GM12878 (cell line): ENCODE measurements at regions not wholly inside any gene's neighbourhood (a gene's known extent, or its start where the extent isn't known, plus 50 kb on each side); places are given as distances from the start of the nearest gene placed in this dataset.

Experiments used
- ATAC-seq: fragments of 200-7000 bp; cut with Tn5 transposase; 3 replicates; pipeline ENCODE4 v1.9.1; 2020; ENCODE audit warnings: mild to moderate bottlenecking, moderate library complexity
- BruUV-seq: library from RNA; stranded (reverse); fragments of 400-500 nt; replicated peaks from 2 replicates; lab custom pipeline; 2021; lab: Mats Ljungman, UMichigan
- CTCF ChIA-PET: fragments of 300-600 bp; sonication (Branson Sonifier 250); formaldehyde crosslinking; extraction: SDS; loops from one replicate; lab custom pipeline; 2021; ENCODE audit warnings: inconsistent platforms; lab: Yijun Ruan, JAX
- POLR2A ChIA-PET: fragments of 350-600 bp; formaldehyde crosslinking; extraction: SDS; loops from one replicate; lab custom pipeline; 2021; ENCODE audit warnings: inconsistent platforms; lab: Charles Lee
- RAD21 ChIA-PET: fragments of 300-600 bp; sonication (Branson Sonifier 250); formaldehyde crosslinking; loops from one replicate; lab custom pipeline; 2023; ENCODE audit warnings: antibody characterized with exemption; ENCODE audit not compliant: unreplicated experiment; lab: Charles Lee
- SMC1A ChIA-PET: fragments of 300-600 bp; sonication (Branson Sonifier 250); formaldehyde crosslinking; loops from one replicate; lab custom pipeline; 2023; ENCODE audit not compliant: unreplicated experiment, uncharacterized antibody; lab: Charles Lee
- DNase-seq: peaks from one replicate; pipeline ENCODE4 v3.0.0-alpha.2; 2011; ENCODE audit warnings: low read depth, low spot score
- FAIRE-seq: peaks from 3 replicates; lab custom pipeline; 2011; peaks lifted over from hg19 to GRCh38; lab: Jason Lieb, UNC
- H2AFZ ChIP-seq: 2 replicates; pipeline ENCODE4 v1.6.0; 2011; ENCODE audit warnings: low read depth, low read length, control low read depth; ENCODE audit not compliant: control insufficient read depth
- H3K27ac ChIP-seq: 2 replicates; pipeline ENCODE4 v1.5.1; 2011; ENCODE audit warnings: control low read depth; ENCODE audit not compliant: control insufficient read depth, insufficient read depth
- H3K27me3 ChIP-seq, 2 experiments: replicated peaks in 1 of 2; 2 replicates each; pipeline versions ENCODE4 v1.6.0 to v1.6.1; 2011; ENCODE audit warnings: low read length in 1 of 2; ENCODE audit not compliant: control insufficient read depth in 2 of 2, insufficient read depth in 2 of 2
- H3K36me3 ChIP-seq, 2 experiments: 2 replicates each; pipeline ENCODE4 v1.5.1; 2011; ENCODE audit warnings: low read length in 1 of 2; ENCODE audit not compliant: control insufficient read depth in 2 of 2, insufficient read depth in 2 of 2
- H3K4me1 ChIP-seq: 2 replicates; pipeline ENCODE4 v1.6.1; 2011; ENCODE audit warnings: mild to moderate bottlenecking, low read length, moderate library complexity, mixed read lengths; ENCODE audit not compliant: control insufficient read depth, insufficient read depth
- H3K4me2 ChIP-seq: 2 replicates; pipeline ENCODE4 v1.6.0; 2011; ENCODE audit warnings: control low read depth; ENCODE audit not compliant: control insufficient read depth, insufficient read depth
- H3K4me3 ChIP-seq: fragments of 200-600 bp; sonication (generic); 2 replicates; pipeline ENCODE4 v1.5.1; 2016
- H3K79me2 ChIP-seq: 2 replicates; pipeline ENCODE4 v1.6.0; 2011; ENCODE audit warnings: low read length; ENCODE audit not compliant: control insufficient read depth, insufficient read depth
- H3K9ac ChIP-seq: 2 replicates; pipeline ENCODE4 v1.8.0; 2011; ENCODE audit warnings: low read length, control low read depth, mixed read lengths; ENCODE audit not compliant: control insufficient read depth, insufficient read depth
- H3K9me3 ChIP-seq: replicated peaks from 3 replicates; pipeline ENCODE4 v1.5.1; 2011; ENCODE audit warnings: mild to moderate bottlenecking, low read length; ENCODE audit not compliant: control insufficient read depth, insufficient read depth
- H4K20me1 ChIP-seq: 2 replicates; pipeline ENCODE4 v1.6.0; 2011; ENCODE audit not compliant: control insufficient read depth, insufficient read depth
- CHD4 ChIP-seq: fragments of 200-600 bp; sonication (generic); IDR thresholded peaks from 2 replicates; pipeline ENCODE4 v1.6.1; 2016; ENCODE audit warnings: mild to moderate bottlenecking
- CTCF ChIP-seq, 3 experiments: IDR thresholded peaks in 2 of 3; conservative IDR thresholded peaks in 1 of 3; 2 replicates each; pipeline ENCODE4 v1.5.1; 2011; ENCODE audit warnings: low read depth in 3 of 3, low read length in 3 of 3, mild to moderate bottlenecking in 3 of 3, control low read depth in 2 of 3, moderate library complexity in 2 of 3, inconsistent platforms in 1 of 3, mixed read lengths in 1 of 3; ENCODE audit not compliant: control insufficient read depth in 2 of 3, insufficient read depth in 1 of 3; ENCODE audit errors: extremely low read depth in 1 of 3
- EP300 ChIP-seq, 2 experiments: fragments of 150-350 bp in 1 of 2; IDR thresholded peaks; 2 replicates each; pipeline ENCODE4 v1.6.1; 2011 to 2012; ENCODE audit warnings: low read depth in 2 of 2, low read length in 2 of 2, borderline replicate concordance in 1 of 2, improper control_type of control experiment in 1 of 2, inconsistent platforms in 1 of 2; ENCODE audit not compliant: control insufficient read depth in 1 of 2
- GABPA ChIP-seq: IDR thresholded peaks from 2 replicates; pipeline ENCODE4 v1.6.1; 2014; ENCODE audit warnings: antibody characterized with exemption, low read depth, mild to moderate bottlenecking, inconsistent platforms
- IKZF1 ChIP-seq: fragments of 450-650 bp; conservative IDR thresholded peaks from 2 replicates; pipeline ENCODE4 v1.6.1; 2017; ENCODE audit warnings: antibody characterized with exemption, mild to moderate bottlenecking
- JUND ChIP-seq: IDR thresholded peaks from 2 replicates; pipeline ENCODE4 v1.6.1; 2012; ENCODE audit warnings: low read depth, mild to moderate bottlenecking, low read length, improper control_type of control experiment, moderate library complexity
- KAT2A ChIP-seq: conservative IDR thresholded peaks from 2 replicates; pipeline ENCODE4 v1.6.1; 2011; ENCODE audit warnings: low read depth, low read length; ENCODE audit not compliant: control insufficient read depth
- KLF5 ChIP-seq: fragments of 450-650 bp; IDR thresholded peaks from 2 replicates; pipeline ENCODE4 v1.6.1; 2014; ENCODE audit warnings: mild to moderate bottlenecking; ENCODE audit not compliant: partially characterized antibody
- NRF1 ChIP-seq: conservative IDR thresholded peaks from 2 replicates; pipeline ENCODE4 v1.6.1; 2011; ENCODE audit warnings: mild to moderate bottlenecking, low read depth, low read length, improper control_type of control experiment
- RELA ChIP-seq: fragments of 450-650 bp; IDR thresholded peaks from 2 replicates; pipeline ENCODE4 v1.8.0; 2014; ENCODE audit warnings: borderline replicate concordance; ENCODE audit not compliant: partially characterized antibody
- STAT3 ChIP-seq: IDR thresholded peaks from 2 replicates; pipeline ENCODE4 v1.6.1; 2011; ENCODE audit warnings: low read depth, low read length, improper control_type of control experiment
- USF1 ChIP-seq: IDR thresholded peaks from 2 replicates; pipeline ENCODE4 v1.6.1; 2011; ENCODE audit warnings: borderline replicate concordance, low read depth, mild to moderate bottlenecking, moderate library complexity, mixed read lengths, low read length; ENCODE audit not compliant: insufficient read depth; ENCODE audit errors: extremely low read length
- ZNF384 ChIP-seq: IDR thresholded peaks from 2 replicates; pipeline ENCODE4 v1.6.1; 2012; ENCODE audit warnings: low read depth, mild to moderate bottlenecking, low read length, improper control_type of control experiment, borderline replicate concordance
- ZSCAN29 ChIP-seq: fragments of 450-650 bp; IDR thresholded peaks from 2 replicates; pipeline ENCODE4 v1.6.1; 2017; ENCODE audit warnings: mild to moderate bottlenecking, moderate library complexity
- ZZZ3 ChIP-seq: IDR thresholded peaks from 2 replicates; pipeline ENCODE4 v1.6.1; 2011; ENCODE audit warnings: low read depth; ENCODE audit not compliant: control insufficient read depth, insufficient read length
- WGBS: methylation state at CpG from one replicate; pipeline ENCODE4 v1.1.6; 2016; ENCODE audit warnings: low lambda C conversion rate; ENCODE audit not compliant: insufficient replicate concordance, insufficient coverage; ENCODE audit errors: missing lambda C conversion rate; 5-methylcytosine and 5-hydroxymethylcytosine counted together
- in situ Hi-C: fragments of 300-500 bp; cut with MboI; formaldehyde crosslinking; loops from 9 replicates; pipeline ENCODE4 v1.14.3; 2018; ENCODE audit warnings: mixed read lengths
- intact Hi-C: fragments of 100-400 bp; cut with micrococcal nuclease; formaldehyde crosslinking; loops from one replicate; pipeline ENCODE4 v1.14.2; 2022; ENCODE audit not compliant: unreplicated experiment
- TF ChIP-seq, protein P1 (sequence below): IDR thresholded peaks from 2 replicates; pipeline ENCODE4 v1.6.1; 2012; ENCODE audit warnings: low read depth, low read length, improper control_type of control experiment
- TF ChIP-seq, protein P2 (sequence below): fragments of 450-650 bp; formaldehyde crosslinking; IDR thresholded peaks from 2 replicates; pipeline ENCODE4 v1.4.0; 2020; ENCODE audit warnings: mild to moderate bottlenecking, moderate library complexity

DNA sequence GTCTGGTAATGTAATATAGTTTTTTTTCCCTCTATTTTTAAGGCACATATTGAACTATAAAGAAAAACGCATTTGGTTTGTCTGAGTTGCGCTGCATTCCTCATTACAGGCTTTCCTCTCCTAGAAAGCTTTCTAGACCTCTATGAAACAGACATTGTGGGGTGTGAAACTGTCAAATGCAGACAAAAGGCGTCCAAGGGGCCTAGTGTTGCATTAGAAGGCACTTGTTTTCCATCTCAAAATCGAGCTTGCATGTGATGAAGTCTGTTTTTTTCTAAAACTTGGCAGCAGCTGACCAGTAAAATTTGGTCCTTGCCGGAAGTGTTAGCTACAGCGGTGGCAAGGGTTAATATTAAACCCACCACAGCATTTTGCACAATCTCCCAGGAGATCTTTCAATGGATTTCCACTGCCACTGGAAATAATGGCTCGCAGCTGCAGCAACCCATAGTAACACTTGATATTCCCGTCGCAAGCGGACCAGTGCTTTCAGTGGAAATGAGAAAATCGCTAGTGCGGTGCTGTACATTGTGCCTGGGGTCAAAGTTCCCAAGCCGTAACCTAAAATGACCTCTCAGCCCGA is 602.6 kb downstream of the KCNJ2 start:
- Histone ChIP-seq H3K9ac (no peak overlapping the region), H2AFZ (no peak overlapping the region), H3K9me3 (no peaks in the 10 kb centered on the region)
- 39% methylated on average over 14 of the region's 14 CpGs for WGBS
- in situ Hi-C loops = loop anchor here (25.0 kb wide), 1 partner anchor 1615 kb away; no protein-coding TSS in a partner anchor
- no peak for ATAC-seq
- no peak for TF ChIP-seq KAT2A
- no peak for TF ChIP-seq CTCF (IDR thresholded peaks at IDR 0.05 in 2 of 3, conservative IDR thresholded peaks at IDR 0.05 in 1 of 3; ENCODE audit: control insufficient read depth in 2 of 3, extremely low read depth in 1 of 3, insufficient read depth in 1 of 3, low read depth in 3 of 3, low read length in 3 of 3)
- TF ChIP-seq RELA = no peak
- TF ChIP-seq, protein P1, sequence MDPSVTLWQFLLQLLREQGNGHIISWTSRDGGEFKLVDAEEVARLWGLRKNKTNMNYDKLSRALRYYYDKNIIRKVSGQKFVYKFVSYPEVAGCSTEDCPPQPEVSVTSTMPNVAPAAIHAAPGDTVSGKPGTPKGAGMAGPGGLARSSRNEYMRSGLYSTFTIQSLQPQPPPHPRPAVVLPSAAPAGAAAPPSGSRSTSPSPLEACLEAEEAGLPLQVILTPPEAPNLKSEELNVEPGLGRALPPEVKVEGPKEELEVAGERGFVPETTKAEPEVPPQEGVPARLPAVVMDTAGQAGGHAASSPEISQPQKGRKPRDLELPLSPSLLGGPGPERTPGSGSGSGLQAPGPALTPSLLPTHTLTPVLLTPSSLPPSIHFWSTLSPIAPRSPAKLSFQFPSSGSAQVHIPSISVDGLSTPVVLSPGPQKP = no peak
- TF ChIP-seq STAT3 = no peak
- TF ChIP-seq USF1 = no peak
- no peak for TF ChIP-seq IKZF1
- TF ChIP-seq ZSCAN29 = no peak
- no peak for TF ChIP-seq ZNF384
- no peak for TF ChIP-seq ZZZ3
- no peak for TF ChIP-seq JUND
- TF ChIP-seq KLF5 = no peak
- TF ChIP-seq GABPA = no peak
- TF ChIP-seq, protein P2, sequence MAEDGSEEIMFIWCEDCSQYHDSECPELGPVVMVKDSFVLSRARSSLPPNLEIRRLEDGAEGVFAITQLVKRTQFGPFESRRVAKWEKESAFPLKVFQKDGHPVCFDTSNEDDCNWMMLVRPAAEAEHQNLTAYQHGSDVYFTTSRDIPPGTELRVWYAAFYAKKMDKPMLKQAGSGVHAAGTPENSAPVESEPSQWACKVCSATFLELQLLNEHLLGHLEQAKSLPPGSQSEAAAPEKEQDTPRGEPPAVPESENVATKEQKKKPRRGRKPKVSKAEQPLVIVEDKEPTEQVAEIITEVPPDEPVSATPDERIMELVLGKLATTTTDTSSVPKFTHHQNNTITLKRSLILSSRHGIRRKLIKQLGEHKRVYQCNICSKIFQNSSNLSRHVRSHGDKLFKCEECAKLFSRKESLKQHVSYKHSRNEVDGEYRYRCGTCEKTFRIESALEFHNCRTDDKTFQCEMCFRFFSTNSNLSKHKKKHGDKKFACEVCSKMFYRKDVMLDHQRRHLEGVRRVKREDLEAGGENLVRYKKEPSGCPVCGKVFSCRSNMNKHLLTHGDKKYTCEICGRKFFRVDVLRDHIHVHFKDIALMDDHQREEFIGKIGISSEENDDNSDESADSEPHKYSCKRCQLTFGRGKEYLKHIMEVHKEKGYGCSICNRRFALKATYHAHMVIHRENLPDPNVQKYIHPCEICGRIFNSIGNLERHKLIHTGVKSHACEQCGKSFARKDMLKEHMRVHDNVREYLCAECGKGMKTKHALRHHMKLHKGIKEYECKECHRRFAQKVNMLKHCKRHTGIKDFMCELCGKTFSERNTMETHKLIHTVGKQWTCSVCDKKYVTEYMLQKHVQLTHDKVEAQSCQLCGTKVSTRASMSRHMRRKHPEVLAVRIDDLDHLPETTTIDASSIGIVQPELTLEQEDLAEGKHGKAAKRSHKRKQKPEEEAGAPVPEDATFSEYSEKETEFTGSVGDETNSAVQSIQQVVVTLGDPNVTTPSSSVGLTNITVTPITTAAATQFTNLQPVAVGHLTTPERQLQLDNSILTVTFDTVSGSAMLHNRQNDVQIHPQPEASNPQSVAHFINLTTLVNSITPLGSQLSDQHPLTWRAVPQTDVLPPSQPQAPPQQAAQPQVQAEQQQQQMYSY (CRISPR knock-in tag) = no peak
- TF ChIP-seq EP300 (IDR thresholded peaks at IDR 0.05; ENCODE audit: borderline replicate concordance in 1 of 2, control insufficient read depth in 1 of 2, low read depth in 2 of 2, low read length in 2 of 2) = no peak
- no peak for TF ChIP-seq CHD4
- TF ChIP-seq NRF1 = no peak
- TF ChIP-seq, all 136 proteins: peak for 0
- Histone ChIP-seq H3K79me2 (no peaks in the 10 kb centered on the region), H3K4me2 (no peak overlapping the region), H4K20me1 (no peaks in the 10 kb centered on the region), H3K27me3 (no peaks in the 10 kb centered on the region), H3K36me3 (no peaks in the 10 kb centered on the region), H3K27ac (no peak overlapping the region), H3K4me3 (no peak overlapping the region), H3K4me1 (no peaks in the 10 kb centered on the region)
- DNase-seq = no peak
- ChIA-PET SMC1A (no interaction called here), POLR2A (no interaction called here), RAD21 (no interaction called here), CTCF (no interaction called here)
- intact Hi-C loops = loop anchor here (10.0 kb wide), 1 partner anchor 63 kb away; no protein-coding TSS in a partner anchor
- FAIRE-seq = no peak
- no TSS peak for BruUV-seq
